Prostate gland (tissue), 2 donors: ENCODE measurements at regions not wholly inside any gene's neighbourhood (a gene's known extent, or its start where the extent isn't known, plus 50 kb on each side); places are given as distances from the start of the nearest gene placed in this dataset.

Source experiments
- DNase-seq: peaks from one replicate; pipeline ENCODE4 v3.0.0-alpha.2; 2019; ENCODE audit warnings: low spot score
- H3K27ac ChIP-seq, 2 donors: fragments of 200-600 bp; sonication (generic); 2 replicates each; pipeline ENCODE4 v1.5.1; 2017 to 2019
- H3K27me3 ChIP-seq: fragments of 200-600 bp; sonication (generic); replicated peaks from 2 replicates; pipeline ENCODE4 v1.5.1; 2019; ENCODE audit not compliant: insufficient read depth
- H3K36me3 ChIP-seq, 2 donors: fragments of 200-600 bp; sonication (generic); 1 replicate in 1 of 2; 2 replicates in 1 of 2; pipeline versions ENCODE4 v1.5.1 to v1.8.1; 2017 to 2019
- H3K4me1 ChIP-seq: fragments of 200-600 bp; sonication (generic); replicated peaks from 2 replicates; pipeline ENCODE4 v1.5.1; 2019
- H3K4me3 ChIP-seq, 2 donors: fragments of 200-600 bp; sonication (generic); 2 replicates each; pipeline ENCODE4 v1.5.1; 2017 to 2019
- H3K9me3 ChIP-seq: fragments of 200-600 bp; sonication (generic); 2 replicates; pipeline ENCODE4 v1.5.1; 2017
- POLR2A ChIP-seq: fragments of 450-650 bp; IDR thresholded peaks from one replicate; pipeline ENCODE4 v1.6.1; 2016; ENCODE audit warnings: antibody characterized with exemption, mild to moderate bottlenecking
- POLR2AphosphoS5 ChIP-seq: sonication (generic); formaldehyde crosslinking; IDR thresholded peaks from one replicate; pipeline ENCODE4 v1.6.1; 2017; ENCODE audit warnings: antibody characterized with exemption
- WGBS: methylation state at CpG from one replicate; pipeline ENCODE4 v1.1.5; 2018; 5-methylcytosine and 5-hydroxymethylcytosine counted together
- intact Hi-C: fragments of 100-400 bp; cut with DNase I; formaldehyde crosslinking; loops from one replicate; pipeline ENCODE4 v1.14.2; 2022
- TF ChIP-seq, protein P1 (sequence below), 4 experiments: fragments of 200-600 bp in 2 of 4; fragments of 450-650 bp in 2 of 4; sonication (generic) in 2 of 4; IDR thresholded peaks; 1 replicate in 3 of 4; 2 replicates in 1 of 4; pipeline ENCODE4 v1.5.1; 2016 to 2019; ENCODE audit warnings: antibody characterized with exemption in 4 of 4, mild to moderate bottlenecking in 2 of 4, moderate library complexity in 2 of 4

DNA sequence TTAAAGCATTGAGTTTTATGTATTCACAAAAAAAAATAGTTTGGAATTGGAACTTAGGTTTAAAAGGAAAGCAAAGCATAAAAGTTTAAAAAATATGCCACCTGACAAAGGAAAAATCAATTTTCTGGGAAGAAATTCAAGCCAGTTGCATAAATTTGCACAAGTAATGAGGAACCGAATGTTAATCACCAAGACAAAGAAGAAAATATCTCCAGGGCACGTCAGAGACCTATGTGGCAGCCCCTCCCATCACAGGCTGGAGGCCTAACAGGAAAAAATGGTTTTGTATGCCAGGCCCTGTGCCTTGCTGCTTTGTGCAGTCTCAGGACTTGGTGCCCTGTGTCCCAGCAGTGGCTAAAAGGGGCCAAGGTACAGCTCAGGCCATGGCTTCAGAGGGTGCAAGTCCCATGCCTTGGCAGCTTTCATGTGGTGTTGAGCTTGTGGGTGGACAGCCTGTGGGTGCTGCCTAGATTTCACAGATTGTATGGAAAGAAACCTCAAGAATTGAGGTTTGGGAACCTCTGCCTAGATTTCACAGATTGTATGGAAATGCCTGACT, 767.2 kb upstream of the SLC10A2 start:
- Histone ChIP-seq H3K27me3 (no peaks in the 10 kb centered on the region), H3K36me3 (no peaks in the 10 kb centered on the region), H3K27ac (no peak overlapping the region), H3K9me3 (no peaks in the 10 kb centered on the region), H3K4me3 (no peak overlapping the region), H3K4me1 (no peaks in the 10 kb centered on the region)
- no peak for DNase-seq
- TF ChIP-seq POLR2AphosphoS5 (no peak), POLR2A (no peak)
- TF ChIP-seq, protein P1, sequence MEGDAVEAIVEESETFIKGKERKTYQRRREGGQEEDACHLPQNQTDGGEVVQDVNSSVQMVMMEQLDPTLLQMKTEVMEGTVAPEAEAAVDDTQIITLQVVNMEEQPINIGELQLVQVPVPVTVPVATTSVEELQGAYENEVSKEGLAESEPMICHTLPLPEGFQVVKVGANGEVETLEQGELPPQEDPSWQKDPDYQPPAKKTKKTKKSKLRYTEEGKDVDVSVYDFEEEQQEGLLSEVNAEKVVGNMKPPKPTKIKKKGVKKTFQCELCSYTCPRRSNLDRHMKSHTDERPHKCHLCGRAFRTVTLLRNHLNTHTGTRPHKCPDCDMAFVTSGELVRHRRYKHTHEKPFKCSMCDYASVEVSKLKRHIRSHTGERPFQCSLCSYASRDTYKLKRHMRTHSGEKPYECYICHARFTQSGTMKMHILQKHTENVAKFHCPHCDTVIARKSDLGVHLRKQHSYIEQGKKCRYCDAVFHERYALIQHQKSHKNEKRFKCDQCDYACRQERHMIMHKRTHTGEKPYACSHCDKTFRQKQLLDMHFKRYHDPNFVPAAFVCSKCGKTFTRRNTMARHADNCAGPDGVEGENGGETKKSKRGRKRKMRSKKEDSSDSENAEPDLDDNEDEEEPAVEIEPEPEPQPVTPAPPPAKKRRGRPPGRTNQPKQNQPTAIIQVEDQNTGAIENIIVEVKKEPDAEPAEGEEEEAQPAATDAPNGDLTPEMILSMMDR (IDR thresholded peaks at IDR 0.05): no peak
- intact Hi-C loops: no loop called here
- 68% methylated on average over 2 of the region's 2 CpGs for WGBS

DNA sequence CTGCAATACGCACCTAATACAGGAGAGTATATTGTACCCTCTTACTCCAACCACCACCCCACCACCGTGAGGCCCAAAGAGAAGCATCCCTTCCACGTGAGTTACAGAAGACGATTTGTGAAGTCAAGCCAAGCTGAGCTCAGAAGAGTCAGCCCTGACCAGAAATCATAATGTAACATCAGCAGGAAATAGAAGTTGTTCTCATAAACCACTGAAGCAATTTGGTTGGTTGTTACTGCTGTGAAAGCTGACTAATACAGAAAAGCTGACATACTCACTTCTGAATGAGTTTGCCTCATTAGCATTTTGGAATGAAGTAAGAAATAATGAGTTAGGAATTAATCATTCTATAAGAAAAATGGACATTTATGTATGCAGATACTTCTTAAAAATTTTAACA, 749.4 kb upstream of the SLC10A2 start:
- no peak for DNase-seq
- Histone ChIP-seq H3K4me1 (no peaks in the 10 kb centered on the region), H3K27me3 (no peaks in the 10 kb centered on the region), H3K36me3 (no peaks in the 10 kb centered on the region), H3K27ac (no peak overlapping the region), H3K9me3 (no peaks in the 10 kb centered on the region), H3K4me3 (no peak overlapping the region)
- TF ChIP-seq POLR2AphosphoS5: no peak
- no peak for TF ChIP-seq POLR2A
- TF ChIP-seq, protein P1 (IDR thresholded peaks at IDR 0.05): no peak
- intact Hi-C loops: no loop called here
- WGBS: 95% methylated on average over 4 of the region's 4 CpGs

DNA sequence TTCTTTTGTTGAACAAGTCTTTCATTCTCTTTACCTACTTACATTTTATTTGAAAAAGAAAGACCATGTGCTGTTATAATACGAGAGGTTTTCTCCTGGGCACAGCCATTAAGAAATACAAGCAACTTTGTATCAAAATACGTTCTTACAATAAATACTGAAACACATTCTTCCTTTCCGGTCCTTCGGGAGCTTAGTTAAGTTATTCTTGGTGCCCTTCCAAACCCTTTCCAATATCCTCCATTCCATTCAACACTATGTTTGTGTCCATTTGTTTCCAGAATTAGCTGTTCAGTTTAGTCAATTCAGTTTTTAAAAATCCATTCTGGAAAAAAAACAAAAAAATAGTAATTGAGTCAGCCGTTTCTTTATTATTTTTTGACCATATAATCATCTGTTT, 746.8 kb upstream of the SLC10A2 start:
- 66% methylated on average over 5 of the region's 5 CpGs for WGBS
- intact Hi-C loops: no loop called here
- TF ChIP-seq POLR2AphosphoS5 (no peak), POLR2A (no peak)
- TF ChIP-seq, protein P1 (IDR thresholded peaks at IDR 0.05): no peak
- no peaks in the 10 kb centered on the region for H3K27me3 ChIP-seq
- no peak for DNase-seq
- no peak overlapping the region for H3K27ac ChIP-seq
- no peaks in the 10 kb centered on the region for H3K36me3 ChIP-seq
- no peaks in the 10 kb centered on the region for H3K9me3 ChIP-seq
- no peaks in the 10 kb centered on the region for H3K4me1 ChIP-seq
- H3K4me3 ChIP-seq: no peak overlapping the region

DNA sequence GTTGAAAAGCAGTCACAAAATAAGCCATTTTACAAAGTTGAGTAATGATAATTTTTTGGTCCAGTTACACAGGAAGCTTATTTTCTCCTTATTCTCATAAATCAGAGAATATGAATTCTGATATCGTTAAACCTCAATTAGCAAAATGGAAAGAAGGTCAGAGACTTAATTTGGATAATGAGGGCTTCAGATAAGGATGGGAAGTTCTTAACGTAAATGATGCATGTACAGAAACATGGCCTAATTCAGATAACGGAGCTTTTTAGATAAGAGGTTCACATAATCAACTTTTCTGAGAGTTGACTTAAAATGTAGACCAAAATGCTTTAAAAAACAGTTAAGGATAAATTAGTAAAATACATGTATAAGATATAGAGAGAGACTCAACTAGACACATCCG, 746.3 kb upstream of the SLC10A2 start:
- Histone ChIP-seq H3K27ac (no peak overlapping the region), H3K9me3 (no peaks in the 10 kb centered on the region), H3K36me3 (no peaks in the 10 kb centered on the region), H3K4me1 (no peaks in the 10 kb centered on the region), H3K4me3 (no peak overlapping the region), H3K27me3 (no peaks in the 10 kb centered on the region)
- DNase-seq: no peak
- 86% methylated on average over 4 of the region's 4 CpGs for WGBS
- intact Hi-C loops: no loop called here
- TF ChIP-seq, protein P1 (IDR thresholded peaks at IDR 0.05): no peak
- TF ChIP-seq POLR2A (no peak), POLR2AphosphoS5 (no peak)

DNA sequence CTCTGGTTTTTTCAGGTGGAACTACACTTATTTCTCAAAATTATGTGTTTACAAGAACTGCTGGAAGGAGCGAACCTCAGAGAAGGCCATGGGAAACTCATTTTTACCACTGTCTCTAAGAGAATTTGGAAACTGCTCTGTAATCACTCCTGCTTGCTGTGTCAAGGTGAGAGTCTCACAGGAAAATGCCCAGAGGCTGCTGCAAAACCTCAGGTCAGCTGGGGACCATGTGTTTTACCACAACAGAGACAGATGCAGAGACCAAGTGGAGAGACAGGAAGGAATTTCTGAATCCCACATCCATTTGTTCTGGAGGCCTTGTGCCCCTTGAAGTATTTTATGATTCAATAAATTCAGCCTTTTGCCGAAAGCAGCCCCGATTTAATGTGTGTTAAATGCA, 743.8 kb upstream of the SLC10A2 start:
- Histone ChIP-seq H3K27ac (no peak overlapping the region), H3K36me3 (no peaks in the 10 kb centered on the region), H3K27me3 (no peaks in the 10 kb centered on the region), H3K4me1 (no peaks in the 10 kb centered on the region), H3K9me3 (no peaks in the 10 kb centered on the region), H3K4me3 (no peak overlapping the region)
- DNase-seq: no peak
- intact Hi-C loops: no loop called here
- TF ChIP-seq, protein P1 (IDR thresholded peaks at IDR 0.05): no peak
- TF ChIP-seq POLR2A (no peak), POLR2AphosphoS5 (no peak)
- 82% methylated on average over 3 of the region's 3 CpGs for WGBS
